ENCODE measurements at regions not wholly inside any gene's neighbourhood (a gene's known extent, or its start where the extent isn't known, plus 50 kb on each side); places are given as distances from the start of the nearest gene placed in this dataset.

GRCh38 chr13:81848291-81848690 lies 1507.4 kb upstream of the SPRY2 start:
- Histone ChIP-seq H3K4me3 (replicated peaks in 1 of 3) (no peak overlapping the region), H3K36me3 (no peaks in the 10 kb centered on the region), H3K27me3 (no peaks in the 10 kb centered on the region), H3K9me3 (no peaks in the 10 kb centered on the region), H3K4me1 (no peaks in the 10 kb centered on the region), H3K27ac (no peak overlapping the region)
- intact Hi-C loops (cut with DNase I), result no loop called here
- DNase-seq, result no peak
- TF ChIP-seq, protein P1, sequence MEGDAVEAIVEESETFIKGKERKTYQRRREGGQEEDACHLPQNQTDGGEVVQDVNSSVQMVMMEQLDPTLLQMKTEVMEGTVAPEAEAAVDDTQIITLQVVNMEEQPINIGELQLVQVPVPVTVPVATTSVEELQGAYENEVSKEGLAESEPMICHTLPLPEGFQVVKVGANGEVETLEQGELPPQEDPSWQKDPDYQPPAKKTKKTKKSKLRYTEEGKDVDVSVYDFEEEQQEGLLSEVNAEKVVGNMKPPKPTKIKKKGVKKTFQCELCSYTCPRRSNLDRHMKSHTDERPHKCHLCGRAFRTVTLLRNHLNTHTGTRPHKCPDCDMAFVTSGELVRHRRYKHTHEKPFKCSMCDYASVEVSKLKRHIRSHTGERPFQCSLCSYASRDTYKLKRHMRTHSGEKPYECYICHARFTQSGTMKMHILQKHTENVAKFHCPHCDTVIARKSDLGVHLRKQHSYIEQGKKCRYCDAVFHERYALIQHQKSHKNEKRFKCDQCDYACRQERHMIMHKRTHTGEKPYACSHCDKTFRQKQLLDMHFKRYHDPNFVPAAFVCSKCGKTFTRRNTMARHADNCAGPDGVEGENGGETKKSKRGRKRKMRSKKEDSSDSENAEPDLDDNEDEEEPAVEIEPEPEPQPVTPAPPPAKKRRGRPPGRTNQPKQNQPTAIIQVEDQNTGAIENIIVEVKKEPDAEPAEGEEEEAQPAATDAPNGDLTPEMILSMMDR (IDR thresholded peaks at IDR 0.05), result no peak
- no peak for TF ChIP-seq POLR2A (IDR thresholded peaks at IDR 0.05)

- TF ChIP-seq, protein P1 (IDR thresholded peaks at IDR 0.05), result no peak
- TF ChIP-seq POLR2A (IDR thresholded peaks at IDR 0.05), result no peak
- WGBS, 2 donors, result 91% methylated on average over 2 of the region's 2 CpGs
- no peak overlapping the region for H3K27ac ChIP-seq
- H3K36me3 ChIP-seq, result no peaks in the 10 kb centered on the region
- no peaks in the 10 kb centered on the region for H3K4me1 ChIP-seq
- intact Hi-C loops (cut with DNase I), result no loop called here
- H3K9me3 ChIP-seq, result no peaks in the 10 kb centered on the region
- DNase-seq, result no peak
- no peak overlapping the region for H3K4me3 ChIP-seq (replicated peaks in 1 of 3)
- H3K27me3 ChIP-seq, result no peaks in the 10 kb centered on the region
Measured at GRCh38 chr13:81846771-81847170, 1505.8 kb upstream of the SPRY2 start.

DNA sequence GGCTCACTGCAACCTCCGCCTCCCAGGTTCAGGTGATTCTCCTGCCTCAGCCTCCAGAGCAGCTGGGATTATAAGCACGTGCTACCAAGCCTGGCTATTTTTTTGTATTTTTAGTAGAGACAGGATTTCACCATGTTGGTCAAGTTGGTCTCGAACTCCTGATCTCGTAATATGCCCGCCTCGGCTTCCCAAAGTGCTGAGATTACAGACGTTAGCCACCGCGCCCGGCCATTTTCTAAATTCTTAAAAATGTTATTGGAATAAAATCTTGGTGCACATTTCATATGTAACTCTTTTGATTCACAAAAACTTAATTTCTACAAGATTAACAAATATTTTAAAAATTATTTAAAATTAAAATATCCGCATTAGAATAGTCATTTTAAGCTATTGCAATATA lies 1480.3 kb upstream of the SPRY2 start:
- Histone ChIP-seq H3K4me3 (replicated peaks in 1 of 3) (no peak overlapping the region), H3K27ac (no peak overlapping the region), H3K9me3 (no peaks in the 10 kb centered on the region), H3K36me3 (no peaks in the 10 kb centered on the region), H3K4me1 (no peaks in the 10 kb centered on the region), H3K27me3 (no peaks in the 10 kb centered on the region)
- TF ChIP-seq POLR2A (IDR thresholded peaks at IDR 0.05), result no peak
- TF ChIP-seq, protein P1 (IDR thresholded peaks at IDR 0.05), result no peak
- 96% methylated on average over 11 of the region's 11 CpGs for WGBS, 2 donors
- intact Hi-C loops (cut with DNase I), result no loop called here
- no peak for DNase-seq

DNA sequence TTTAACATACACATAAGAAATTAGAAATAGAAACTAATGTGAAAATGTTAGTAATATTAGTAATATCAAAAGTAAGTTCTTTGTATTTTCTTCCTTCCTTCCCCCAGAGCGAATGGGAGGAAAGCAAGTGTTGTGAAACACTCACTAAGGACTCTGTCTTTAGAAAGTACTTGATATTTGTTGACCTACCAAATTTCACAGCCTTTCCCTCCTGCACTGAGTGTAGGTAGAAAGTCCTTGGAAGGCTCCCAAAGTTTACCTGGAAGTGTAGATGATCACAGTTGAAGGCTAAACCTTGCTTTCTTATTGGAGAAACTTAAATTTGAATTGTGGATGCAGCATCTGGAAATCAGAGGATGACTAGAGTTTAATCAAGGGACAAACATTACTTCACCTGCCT lies 1459.5 kb upstream of the SPRY2 start:
- no peak for DNase-seq
- intact Hi-C loops (cut with DNase I), result no loop called here

GRCh38 chr13:81795710-81796109 lies 1454.8 kb upstream of the SPRY2 start:
- H3K27ac ChIP-seq, result no peak overlapping the region
- intact Hi-C loops (cut with DNase I), result no loop called here
- H3K27me3 ChIP-seq, result no peaks in the 10 kb centered on the region
- no peaks in the 10 kb centered on the region for H3K4me1 ChIP-seq
- no peak overlapping the region for H3K4me3 ChIP-seq (replicated peaks in 1 of 3)
- DNase-seq, result no peak
- H3K36me3 ChIP-seq, result no peaks in the 10 kb centered on the region
- no peak for TF ChIP-seq POLR2A (IDR thresholded peaks at IDR 0.05)
- 48 to 55% methylated on average over 1 of the region's 1 CpG for WGBS, 2 donors
- H3K9me3 ChIP-seq, result no peaks in the 10 kb centered on the region

More for the DNA sequence above, 1459.5 kb upstream of the SPRY2 start:
- H3K27me3 ChIP-seq, result no peaks in the 10 kb centered on the region
- H3K4me1 ChIP-seq, result no peaks in the 10 kb centered on the region
- no peak overlapping the region for H3K27ac ChIP-seq
- H3K9me3 ChIP-seq, result no peaks in the 10 kb centered on the region
- H3K4me3 ChIP-seq (replicated peaks in 1 of 3), result no peak overlapping the region
- no peak for TF ChIP-seq POLR2A (IDR thresholded peaks at IDR 0.05)
- TF ChIP-seq, protein P1 (IDR thresholded peaks at IDR 0.05), result no peak
- WGBS, 2 donors, result 55 to 74% methylated on average over 1 of the region's 1 CpG
- H3K36me3 ChIP-seq, result no peaks in the 10 kb centered on the region

DNA sequence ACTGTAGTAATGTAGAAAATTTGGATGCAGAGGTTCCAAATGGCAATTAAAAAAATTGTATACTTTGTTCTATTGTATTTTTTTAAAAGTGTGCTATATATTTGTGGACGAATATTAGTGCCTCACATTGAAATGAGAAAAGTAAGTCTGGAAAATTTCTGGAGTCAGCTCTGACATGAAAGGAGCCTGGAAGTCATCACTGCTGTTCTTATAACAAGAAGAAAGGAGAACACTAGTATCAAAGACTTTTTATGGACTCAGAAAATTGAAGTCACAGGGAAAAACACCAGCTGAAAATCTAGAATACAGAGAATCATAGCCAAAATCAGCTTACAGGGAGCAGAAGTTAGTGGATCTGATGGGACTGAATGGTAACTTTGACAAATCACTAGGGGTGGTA lies 1450.7 kb upstream of the SPRY2 start:
- Histone ChIP-seq H3K27me3 (no peaks in the 10 kb centered on the region), H3K4me3 (replicated peaks in 1 of 3) (no peak overlapping the region), H3K27ac (no peak overlapping the region), H3K9me3 (no peaks in the 10 kb centered on the region), H3K4me1 (no peaks in the 10 kb centered on the region), H3K36me3 (no peaks in the 10 kb centered on the region)
- intact Hi-C loops (cut with DNase I), result no loop called here
- 57 to 63% methylated on average over 1 of the region's 1 CpG for WGBS, 2 donors
- no peak for TF ChIP-seq POLR2A (IDR thresholded peaks at IDR 0.05)
- TF ChIP-seq, protein P1 (IDR thresholded peaks at IDR 0.05), result no peak
- DNase-seq, result no peak
